IPS DF 4.7 (cell line): ENCODE measurements at regions not wholly inside any gene's neighbourhood (a gene's known extent, or its start where the extent isn't known, plus 50 kb on each side); places are given as distances from the start of the nearest gene placed in this dataset.

ENCODE experiments used
- DNase-seq: peaks from one replicate; pipeline ENCODE4 v3.0.0-alpha.2; 2013; ENCODE audit warnings: low spot score; ENCODE audit errors: extremely low read depth

DNA sequence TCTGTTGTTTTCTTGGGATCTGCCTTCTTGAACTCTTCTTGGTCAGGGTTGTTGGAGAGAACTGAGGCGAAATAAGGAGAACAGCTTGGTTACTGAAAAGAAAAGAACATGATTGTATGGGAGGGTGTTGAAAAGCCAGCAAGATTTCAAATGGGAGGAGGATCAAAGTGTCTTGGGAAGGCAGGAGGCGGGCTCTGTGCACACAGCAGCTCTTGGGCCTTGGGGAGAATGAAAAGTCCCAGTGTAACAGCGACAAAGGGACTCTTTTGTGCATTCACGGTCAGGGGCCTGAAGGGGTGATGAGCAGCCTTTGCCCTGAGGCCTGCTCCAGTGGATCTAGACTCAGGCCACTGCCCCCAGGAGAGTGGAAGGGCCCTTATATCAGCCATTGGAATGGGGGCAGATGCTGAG, 135.4 kb downstream of the ADAMTS15 start:
- no peak for DNase-seq

DNA sequence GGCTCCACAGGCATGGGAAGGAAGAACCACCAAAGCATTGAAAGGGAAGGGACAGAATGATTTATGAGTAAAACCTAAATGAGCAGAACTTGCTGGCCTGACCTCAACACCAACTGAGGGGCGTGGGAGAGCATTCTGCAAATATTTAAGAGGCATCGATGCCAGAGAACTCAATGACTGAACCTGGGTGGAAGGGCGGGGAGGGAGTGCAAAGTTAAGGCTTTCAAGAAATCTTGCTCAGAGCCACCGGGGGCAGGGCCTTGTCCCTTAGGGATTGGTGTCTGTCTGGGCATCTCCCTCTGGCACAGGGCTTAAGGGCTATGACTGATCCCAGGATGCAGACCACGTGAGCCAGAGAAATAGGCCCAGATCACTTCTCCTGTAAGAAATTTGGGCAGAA, 137.1 kb downstream of the ADAMTS15 start:
- no peak for DNase-seq

DNA sequence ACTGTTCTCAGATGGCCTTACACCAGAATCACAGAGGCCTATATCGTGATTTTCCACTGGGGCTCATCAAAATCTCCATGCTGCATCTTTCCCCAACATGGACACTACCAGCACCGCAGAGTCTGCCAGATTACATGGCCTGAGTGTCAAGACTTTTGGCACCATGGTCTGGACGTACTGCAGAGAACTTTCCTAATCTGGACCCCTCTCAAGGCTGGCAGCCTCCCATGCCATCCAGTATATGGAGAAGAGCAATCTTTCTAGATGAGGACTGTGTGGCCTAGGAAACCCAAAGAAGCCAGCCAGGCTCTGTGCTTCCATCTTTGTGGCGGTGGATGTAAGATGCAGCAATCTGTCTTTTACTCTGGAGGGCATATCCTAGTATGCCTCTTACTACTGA, 139.2 kb downstream of the ADAMTS15 start:
- no peak for DNase-seq

DNA sequence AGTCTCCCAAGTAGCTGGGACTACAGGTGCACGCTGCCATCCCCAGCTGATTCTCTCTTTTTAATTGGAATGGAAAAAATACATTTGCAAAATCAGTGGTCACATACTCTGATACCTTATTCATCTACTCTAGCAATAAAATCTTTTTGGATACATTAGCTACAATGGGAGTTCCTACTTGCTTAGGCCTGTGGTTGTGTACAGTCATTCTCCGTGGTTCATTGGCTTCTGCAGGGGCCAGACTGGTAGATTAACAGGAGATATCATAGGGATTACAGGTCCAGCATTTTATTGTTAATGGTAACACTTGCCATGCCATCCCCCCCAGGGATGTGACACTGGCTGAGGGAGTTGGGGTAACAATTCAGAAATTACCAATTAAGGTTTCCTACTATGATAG, 140.0 kb downstream of the ADAMTS15 start:
- no peak for DNase-seq

DNA sequence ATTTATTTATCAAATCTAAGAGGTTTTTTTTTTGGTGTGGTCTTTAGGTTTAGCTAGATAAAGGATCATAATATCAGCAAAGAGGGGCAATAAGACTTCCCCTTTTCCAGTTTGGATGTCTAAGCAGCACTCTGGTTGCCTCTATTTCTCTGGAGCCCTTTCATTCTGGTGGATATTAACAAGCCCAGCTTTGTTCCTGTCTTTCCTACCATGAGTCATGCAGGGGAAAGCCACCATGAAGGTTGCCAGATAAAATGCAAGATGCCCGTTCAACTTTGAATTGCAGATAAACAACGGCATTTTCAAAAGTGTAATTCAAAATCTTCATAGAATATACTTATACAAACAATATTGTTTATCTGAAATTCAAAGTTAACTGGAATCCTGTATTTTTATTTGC, 143.6 kb downstream of the ADAMTS15 start:
- no peak for DNase-seq

DNA sequence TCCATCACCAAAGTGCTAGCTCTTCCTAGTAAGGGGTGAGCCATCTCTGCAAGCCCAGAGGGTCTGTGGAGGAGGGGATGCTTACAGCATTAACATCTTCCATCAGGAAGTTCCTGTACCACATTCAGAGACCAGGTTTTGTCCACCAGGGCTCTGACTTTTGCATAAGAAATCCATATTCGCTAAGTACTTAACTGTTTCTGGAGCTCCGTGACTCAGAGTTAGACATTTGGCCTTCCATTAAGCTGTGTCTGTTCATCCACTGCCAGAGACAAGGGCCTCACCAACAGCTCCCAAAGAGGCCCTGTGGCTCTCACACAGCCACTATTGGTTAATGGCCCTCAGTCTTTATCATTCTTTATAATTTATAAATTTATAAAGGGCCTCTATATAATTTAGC, 144.6 kb downstream of the ADAMTS15 start:
- no peak for DNase-seq

DNA sequence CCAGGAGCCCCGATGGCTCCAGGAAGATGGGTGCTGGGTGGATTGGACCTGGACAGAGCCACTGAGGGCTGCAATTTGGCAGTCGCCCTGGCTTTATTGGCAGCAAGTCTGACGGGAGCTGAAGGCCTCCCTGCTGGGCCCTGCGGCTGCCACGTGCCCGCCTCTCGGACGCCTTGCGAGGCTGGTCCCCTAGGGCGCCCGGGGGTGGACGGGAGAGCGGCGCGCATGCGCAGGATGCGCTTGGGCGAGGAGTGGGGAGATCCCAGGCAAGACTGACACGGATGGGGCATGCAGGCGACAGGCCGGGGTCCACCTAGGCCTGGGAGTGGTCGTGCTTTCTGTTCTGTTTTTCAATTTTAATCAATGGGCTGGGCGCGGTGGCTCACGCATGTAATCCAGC, 150.0 kb downstream of the ADAMTS15 start:
- no peak for DNase-seq

DNA sequence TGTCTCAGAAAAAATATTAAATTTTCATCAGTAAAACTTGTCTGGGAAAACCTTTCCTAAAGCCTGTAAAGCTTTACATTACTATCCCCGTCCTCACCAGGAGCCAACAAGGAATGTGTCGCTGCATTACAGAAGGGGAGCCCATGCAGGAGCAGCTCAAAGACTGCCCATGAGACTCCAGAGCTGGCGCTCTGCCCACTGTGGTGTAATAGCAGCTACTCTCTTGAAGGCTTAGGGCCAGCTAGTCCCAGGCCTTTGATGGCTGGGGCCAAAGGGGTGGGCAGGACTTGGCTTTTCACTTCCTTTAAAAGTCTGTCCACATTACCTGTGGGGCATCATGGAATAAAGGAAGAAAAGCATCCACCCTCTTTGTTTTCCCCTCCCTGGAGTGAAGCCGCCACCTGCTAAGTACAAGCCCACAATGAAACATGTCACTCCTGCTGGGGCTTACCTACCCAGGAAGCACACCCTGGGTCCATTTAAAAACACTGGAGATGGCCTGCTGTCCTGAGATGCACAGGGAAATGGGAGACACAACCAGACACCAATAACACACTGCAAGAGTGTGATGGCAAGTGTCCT, 150.7 kb downstream of the ADAMTS15 start:
- DNase-seq = no peak

DNA sequence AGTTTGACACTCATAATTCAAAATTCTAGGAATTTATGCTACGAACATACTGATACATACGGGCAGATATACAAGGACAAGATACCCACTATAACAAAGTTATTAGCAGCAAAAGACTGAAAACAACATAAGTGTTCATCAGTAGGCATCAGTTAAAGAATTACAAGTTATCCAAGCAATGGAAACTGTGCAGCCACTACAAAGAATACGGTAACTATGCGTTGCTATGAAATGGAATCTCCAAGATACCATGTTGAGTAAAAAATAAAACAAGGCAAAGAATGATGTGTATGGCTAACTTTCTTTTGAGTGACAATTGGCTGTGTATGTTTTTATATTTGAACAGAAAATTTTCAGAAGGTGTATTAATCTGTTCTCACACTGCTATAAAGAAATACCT, 151.7 kb downstream of the ADAMTS15 start:
- no peak for DNase-seq

DNA sequence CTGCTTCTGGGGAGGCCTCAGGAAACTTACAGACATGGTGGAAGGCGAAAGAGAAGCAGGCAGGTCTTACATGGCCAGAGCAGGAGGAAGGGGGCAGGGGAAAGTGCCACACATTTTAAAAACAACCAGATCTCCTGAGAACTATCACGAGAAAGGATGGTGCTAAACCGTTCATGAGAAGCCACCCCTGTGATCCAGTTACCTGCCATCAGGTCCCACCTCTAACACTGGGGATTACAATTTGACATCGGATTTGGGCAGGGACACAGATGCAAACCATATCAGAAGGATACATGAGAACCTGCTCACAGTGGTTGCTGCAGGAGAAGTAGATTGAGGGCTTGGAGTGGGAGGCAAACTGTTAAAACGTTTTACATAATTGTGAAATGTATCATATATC, 152.2 kb downstream of the ADAMTS15 start:
- DNase-seq = no peak

DNA sequence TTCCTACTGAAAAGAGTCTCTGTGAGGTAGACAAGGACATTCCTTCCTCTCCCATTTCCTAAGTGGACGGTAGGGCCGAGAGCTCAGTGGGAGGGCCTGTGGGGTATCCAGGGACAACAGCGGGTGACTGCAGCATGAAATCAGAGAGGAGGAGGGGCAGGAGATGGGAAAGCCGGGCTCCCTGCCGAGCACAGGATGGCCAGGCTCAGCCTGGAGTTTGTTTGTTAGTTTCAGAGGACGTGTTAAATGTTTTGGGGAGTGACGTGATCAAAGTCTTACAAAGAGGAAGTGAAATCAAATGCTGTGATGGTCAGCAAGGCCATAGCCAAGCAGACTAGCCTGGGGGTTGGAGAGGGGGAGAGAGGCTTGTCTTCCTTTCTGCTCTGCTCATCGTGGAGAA, 152.7 kb downstream of the ADAMTS15 start:
- no peak for DNase-seq

DNA sequence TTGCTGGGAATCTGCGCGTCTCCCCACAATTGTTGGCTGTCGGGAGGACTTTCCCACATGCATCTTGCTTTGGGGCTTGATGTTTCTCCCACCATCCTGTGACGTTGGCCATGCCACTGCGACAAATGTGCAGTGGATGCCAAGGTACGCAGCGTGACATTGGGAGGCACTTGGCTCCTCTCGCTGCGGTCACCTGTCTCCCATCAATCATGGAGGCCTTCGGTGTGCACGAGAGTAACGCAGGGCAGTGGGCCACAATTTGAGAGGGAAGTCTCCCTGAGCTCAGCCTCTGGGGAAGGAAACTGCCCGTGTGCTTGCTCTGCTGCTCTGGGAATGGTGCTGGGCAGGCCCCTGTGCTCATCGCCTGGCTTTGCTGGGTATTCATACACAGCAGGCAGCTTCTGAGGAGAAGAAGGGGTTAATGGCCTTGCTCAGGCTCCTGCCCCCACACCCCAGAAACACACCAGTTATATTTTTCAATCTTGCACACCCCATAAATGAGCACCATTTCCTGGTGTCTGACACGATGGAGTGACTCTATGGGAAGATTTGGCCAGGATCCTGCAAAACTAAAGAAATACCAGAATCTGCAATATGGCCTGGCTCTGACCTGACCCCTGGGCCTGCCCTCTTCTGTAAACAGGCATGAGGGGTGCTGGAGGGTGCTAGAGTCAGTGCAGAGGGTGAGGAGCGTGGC, 153.5 kb downstream of the ADAMTS15 start:
- no peak for DNase-seq

DNA sequence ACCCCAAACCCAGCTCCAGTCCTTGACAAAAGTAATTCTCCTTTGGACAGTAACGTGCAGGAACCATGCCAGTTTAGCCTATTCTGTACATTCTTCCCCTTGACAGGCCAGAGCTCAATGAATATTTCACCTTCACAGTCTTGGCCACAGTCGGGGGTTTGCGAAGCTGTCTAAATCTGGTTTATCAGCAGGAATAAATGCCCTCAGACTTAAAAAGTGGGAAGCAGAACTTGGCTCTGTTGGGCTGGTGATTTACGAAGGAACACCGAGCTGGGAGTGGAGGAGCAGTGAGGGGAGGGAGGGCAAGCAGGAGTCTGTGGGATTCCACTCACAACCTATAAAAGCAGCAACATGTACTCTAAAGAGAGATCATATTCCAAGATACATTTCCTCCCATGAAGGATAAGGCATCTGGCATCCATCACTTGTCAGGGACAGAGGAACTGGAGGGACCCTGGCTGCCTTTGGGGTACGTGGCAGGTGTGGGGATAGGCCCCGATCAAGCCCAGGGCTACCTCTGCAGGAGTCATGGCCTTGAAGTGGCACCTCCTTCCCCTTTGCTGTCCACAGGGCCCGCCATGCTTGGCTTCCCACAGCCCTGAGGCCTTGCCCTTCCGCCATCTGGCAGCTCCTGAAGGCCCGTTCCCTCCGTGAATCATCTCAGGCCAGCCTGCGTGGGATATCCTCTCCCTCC, 154.3 kb downstream of the ADAMTS15 start:
- no peak for DNase-seq

DNA sequence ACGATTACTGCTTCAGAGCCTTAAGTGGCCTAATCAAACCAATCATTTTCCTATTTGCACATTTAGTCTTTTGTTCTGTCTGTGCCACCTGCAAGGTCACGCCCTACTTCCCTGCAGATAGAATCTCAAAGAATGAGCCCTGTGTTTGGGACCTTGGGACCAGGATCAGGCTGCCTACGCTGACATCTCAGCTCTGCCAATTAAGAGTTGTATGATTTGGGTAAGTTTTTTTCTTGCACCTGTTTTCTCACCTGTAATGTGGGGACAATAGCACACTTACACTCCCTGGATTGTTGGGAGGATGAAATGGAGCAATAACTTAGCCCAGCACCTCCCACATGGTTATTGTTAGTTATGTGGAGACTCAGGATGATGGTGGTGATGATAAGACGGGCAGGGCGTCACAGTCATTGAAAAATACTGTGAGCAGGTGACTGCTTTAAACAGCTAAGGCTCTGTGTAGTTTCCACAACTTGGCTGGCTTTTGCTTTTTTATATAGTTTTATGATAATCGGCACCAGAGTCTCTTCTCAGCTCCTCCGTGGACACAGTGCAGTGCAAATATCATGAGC, 155.0 kb downstream of the ADAMTS15 start:
- DNase-seq = no peak

DNA sequence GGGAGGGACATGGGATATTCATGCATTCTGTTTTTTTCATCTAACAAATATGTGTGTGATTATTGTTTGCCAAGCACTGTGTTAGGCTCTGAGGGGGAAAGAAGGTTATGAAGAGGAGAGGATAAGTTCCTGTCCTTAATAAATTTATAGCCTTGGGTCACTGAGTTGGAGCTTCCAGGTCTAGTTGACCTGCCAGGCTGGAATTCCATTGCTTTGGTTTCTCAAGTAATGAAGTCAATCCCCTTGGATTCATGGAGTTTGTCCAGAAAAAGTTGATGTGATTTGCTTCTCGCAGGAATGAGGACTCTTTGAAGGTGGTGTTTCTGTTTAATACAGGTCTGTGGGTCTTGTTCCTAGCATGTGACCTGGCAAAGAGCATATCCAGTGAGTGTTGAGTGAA, 156.2 kb downstream of the ADAMTS15 start:
- DNase-seq = no peak

DNA sequence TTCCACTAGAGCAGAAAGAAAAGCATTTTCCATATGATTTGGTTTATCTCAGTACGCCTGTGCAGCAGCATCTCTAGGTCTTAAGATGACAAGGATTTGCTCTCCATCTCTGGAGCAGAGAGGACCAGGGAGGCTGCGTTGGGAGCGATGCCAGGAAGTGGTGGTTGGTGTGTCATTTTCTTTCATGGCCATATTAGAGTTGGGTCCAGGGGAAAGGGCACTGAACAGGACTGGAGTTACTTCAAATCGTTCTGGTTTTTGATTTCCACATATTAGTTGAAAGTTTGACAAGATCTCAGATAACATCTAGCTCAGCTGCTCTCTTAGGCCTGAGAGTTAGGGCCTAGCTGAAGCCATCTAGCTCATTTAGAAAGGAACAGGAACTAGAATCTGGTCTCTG, 157.7 kb downstream of the ADAMTS15 start:
- DNase-seq = no peak

DNA sequence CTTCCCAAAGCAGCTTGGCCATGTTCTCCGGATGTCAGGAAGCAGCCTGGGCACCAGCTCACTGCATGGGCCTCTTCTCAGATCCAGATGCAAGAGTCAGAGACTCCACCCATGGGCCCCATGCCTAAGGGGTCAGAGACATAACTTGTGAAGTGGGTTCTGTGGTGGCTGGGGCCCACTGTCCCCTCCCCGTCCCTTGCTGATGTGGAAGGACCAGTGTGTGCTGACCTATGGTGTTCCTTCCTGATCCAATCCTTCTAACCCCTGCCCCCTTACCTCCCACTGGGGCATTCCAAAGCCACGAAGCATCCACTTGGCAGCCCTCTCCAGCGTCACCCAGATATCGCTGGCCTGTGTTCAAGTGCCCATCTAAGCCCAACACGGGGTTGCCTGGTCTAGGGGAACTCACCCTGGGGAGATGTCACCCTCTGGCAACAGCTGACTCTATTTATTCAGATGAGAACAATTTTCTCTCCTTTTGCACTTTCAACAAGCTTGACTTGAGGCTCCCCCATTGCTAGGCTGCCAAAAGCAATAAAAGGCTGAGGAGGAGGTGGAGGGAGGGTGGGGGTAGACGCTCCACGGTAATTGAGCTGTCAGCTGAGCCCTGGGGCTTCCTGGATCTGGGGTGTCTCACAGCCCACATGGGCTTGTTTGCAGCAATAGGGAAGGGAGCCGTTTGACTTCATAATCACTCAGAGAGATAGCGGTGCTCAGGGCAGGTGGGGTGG, 158.5 kb downstream of the ADAMTS15 start:
- no peak for DNase-seq

DNA sequence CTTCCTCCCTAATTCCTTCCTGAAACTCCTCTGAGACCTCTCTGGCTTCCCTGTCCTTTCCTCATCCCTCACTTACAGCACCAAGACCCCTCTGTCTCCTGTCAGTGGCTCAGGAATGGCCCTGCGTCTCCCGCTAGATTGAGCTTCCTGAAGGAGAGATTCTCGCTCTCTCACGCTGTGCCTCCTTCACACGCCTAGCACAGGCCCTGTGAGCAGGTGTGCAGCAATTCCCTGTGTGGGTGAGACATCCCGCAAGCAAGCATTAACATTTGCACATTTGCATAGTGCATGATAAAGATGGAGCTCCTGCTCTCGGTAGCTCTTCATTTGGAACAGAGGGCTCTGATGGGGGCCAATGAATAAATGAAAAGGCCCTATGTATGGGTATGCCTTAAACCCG, 159.8 kb downstream of the ADAMTS15 start:
- DNase-seq = no peak

DNA sequence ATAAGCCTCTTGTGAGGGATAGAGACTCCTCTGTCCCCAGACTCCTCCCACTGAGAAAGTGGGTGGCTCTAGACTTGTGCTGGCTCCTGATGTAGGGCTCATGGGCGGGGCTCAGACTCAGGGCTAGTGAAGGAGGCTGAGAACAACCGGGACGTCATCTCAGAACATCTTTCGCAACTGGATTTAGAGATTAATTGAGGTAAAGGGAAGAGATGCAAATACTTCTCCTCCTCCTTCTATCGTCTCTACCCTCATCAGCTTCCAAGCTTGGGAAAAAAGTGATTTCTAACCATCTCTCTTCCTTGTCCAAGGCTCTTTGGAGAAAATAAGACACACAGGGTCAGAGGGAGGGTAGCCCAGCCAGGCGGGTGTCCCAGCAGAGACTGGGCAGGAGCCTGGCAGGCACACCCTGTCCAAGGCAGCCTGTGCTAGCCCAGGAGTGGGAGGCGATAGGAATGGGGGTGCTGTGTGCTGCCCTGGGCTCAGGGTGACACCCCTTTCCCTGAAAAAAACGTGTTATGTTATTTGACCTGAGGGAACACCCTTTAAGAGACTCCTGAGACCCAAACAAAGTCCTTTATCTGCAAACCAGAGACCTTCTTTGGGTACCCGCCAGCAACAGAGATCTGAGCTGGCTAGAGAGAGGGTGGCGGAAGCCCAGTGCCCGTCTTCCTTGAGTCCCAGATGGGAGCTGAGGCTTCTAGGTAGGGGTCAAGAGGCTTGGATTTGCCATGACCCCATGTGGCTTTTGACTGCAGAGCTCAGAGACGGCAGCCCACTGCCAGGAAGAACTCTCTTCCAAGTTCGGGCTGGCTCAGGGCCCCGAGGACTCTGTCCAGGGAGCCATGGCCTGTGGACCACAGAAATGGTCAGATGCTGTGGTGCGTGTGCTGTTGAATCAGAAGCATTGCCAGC, 160.9 kb downstream of the ADAMTS15 start:
- no peak for DNase-seq

DNA sequence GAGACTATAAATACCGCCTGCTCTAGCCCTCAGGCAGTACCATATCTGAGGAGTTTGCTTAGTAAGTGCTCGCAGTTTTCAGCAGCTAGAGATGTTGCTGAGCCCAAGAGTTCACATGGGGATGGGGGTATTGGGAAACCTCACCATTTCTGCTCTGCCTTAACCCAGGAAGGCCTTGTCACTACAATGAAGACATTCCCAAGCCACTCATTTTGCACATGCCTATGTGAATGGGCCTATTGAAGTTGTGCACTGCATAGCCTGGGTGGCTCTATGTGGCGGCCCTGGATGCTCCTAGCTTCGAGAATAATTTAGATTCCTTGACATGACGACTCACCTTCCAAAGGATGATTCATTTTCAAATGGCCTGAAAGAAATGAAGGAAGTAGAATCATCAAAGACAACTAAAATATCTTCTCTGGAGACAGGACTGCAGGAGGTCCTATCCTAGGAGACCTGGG, 163.4 kb downstream of the ADAMTS15 start:
- no peak for DNase-seq
